H9 (cell line): ENCODE measurements at regions not wholly inside any gene's neighbourhood (a gene's known extent, or its start where the extent isn't known, plus 50 kb on each side); places are given as distances from the start of the nearest gene placed in this dataset.

Source experiments
- DNase-seq: peaks from one replicate; pipeline ENCODE4 v3.0.0-alpha.2; 2017
- H2AFZ ChIP-seq: one replicate; pipeline ENCODE4 v1.6.1; 2013; ENCODE audit warnings: mild to moderate bottlenecking, low read length, control low read depth, moderate library complexity
- H2AK5ac ChIP-seq: 2 replicates; pipeline ENCODE4 v1.6.1; 2013; ENCODE audit warnings: low read length, control low read depth, mixed read lengths; ENCODE audit not compliant: insufficient read length
- H2BK120ac ChIP-seq: one replicate; pipeline ENCODE4 v1.6.1; 2013; ENCODE audit warnings: low read depth, mild to moderate bottlenecking, low read length, control low read depth, inconsistent platforms; ENCODE audit not compliant: poor library complexity, severe bottlenecking
- H2BK12ac ChIP-seq: 2 replicates; pipeline ENCODE4 v1.6.1; 2013; ENCODE audit warnings: low read length, control low read depth, mixed read lengths, low read depth; ENCODE audit not compliant: insufficient read length
- H2BK15ac ChIP-seq: 2 replicates; pipeline ENCODE4 v1.6.1; 2013; ENCODE audit warnings: low read depth, low read length, control low read depth
- H2BK20ac ChIP-seq: one replicate; pipeline ENCODE4 v1.6.1; 2013; ENCODE audit warnings: low read depth, mild to moderate bottlenecking, low read length, control low read depth, inconsistent platforms; ENCODE audit not compliant: poor library complexity, severe bottlenecking
- H2BK5ac ChIP-seq: 2 replicates; pipeline ENCODE4 v1.6.1; 2013; ENCODE audit warnings: low read length, control low read depth, mixed read lengths; ENCODE audit not compliant: insufficient read length
- H3K14ac ChIP-seq: 2 replicates; pipeline ENCODE4 v1.6.1; 2013; ENCODE audit warnings: low read length, control low read depth; ENCODE audit not compliant: insufficient read depth
- H3K18ac ChIP-seq: 2 replicates; pipeline ENCODE4 v1.6.1; 2013; ENCODE audit warnings: low read depth, mild to moderate bottlenecking, mixed read lengths, low read length, control low read depth; ENCODE audit not compliant: insufficient read length
- H3K23ac ChIP-seq: 2 replicates; pipeline ENCODE4 v1.6.1; 2013; ENCODE audit warnings: low read length, control low read depth, mixed read lengths, low read depth; ENCODE audit not compliant: insufficient read length
- H3K23me2 ChIP-seq: 2 replicates; pipeline ENCODE4 v1.6.1; 2013; ENCODE audit warnings: low read depth, mild to moderate bottlenecking, mixed read lengths, low read length, control low read depth; ENCODE audit not compliant: insufficient read length, poor library complexity, severe bottlenecking
- H3K27ac ChIP-seq: 2 replicates; pipeline ENCODE4 v1.5.1; 2013; ENCODE audit warnings: low read length, control low read depth, mixed read lengths, low read depth; ENCODE audit not compliant: insufficient read length
- H3K27me3 ChIP-seq: 2 replicates; pipeline ENCODE4 v1.6.1; 2013; ENCODE audit warnings: low read length, control low read depth, inconsistent platforms; ENCODE audit not compliant: insufficient read depth
- H3K4ac ChIP-seq: 2 replicates; pipeline ENCODE4 v1.6.1; 2013; ENCODE audit warnings: low read depth, mild to moderate bottlenecking, control low read depth, inconsistent platforms, low read length, moderate library complexity
- H3K4me1 ChIP-seq: 2 replicates; pipeline ENCODE4 v1.6.1; 2013; ENCODE audit warnings: low read length, control low read depth, inconsistent platforms; ENCODE audit not compliant: insufficient read depth
- H3K4me2 ChIP-seq: 2 replicates; pipeline ENCODE4 v1.6.1; 2013; ENCODE audit warnings: low read length, control low read depth, mixed read lengths; ENCODE audit not compliant: insufficient read length, insufficient read depth
- H3K56ac ChIP-seq: 2 replicates; pipeline ENCODE4 v1.6.1; 2013; ENCODE audit warnings: low read depth, mild to moderate bottlenecking, mixed read lengths, low read length, control low read depth; ENCODE audit not compliant: insufficient read length
- H3K79me1 ChIP-seq: 2 replicates; pipeline ENCODE4 v1.6.1; 2013; ENCODE audit warnings: low read depth, mild to moderate bottlenecking, moderate library complexity, low read length, control low read depth, inconsistent platforms; ENCODE audit not compliant: insufficient read depth, poor library complexity, severe bottlenecking
- H3K79me2 ChIP-seq: 2 replicates; pipeline ENCODE4 v1.6.1; 2013; ENCODE audit warnings: low read length, control low read depth, inconsistent platforms; ENCODE audit not compliant: insufficient read depth
- H3K9ac ChIP-seq: 2 replicates; pipeline ENCODE4 v1.6.1; 2013; ENCODE audit warnings: low read length, control low read depth, mixed read lengths; ENCODE audit not compliant: insufficient read length; ENCODE audit errors: extremely low read depth
- H3K9me3 ChIP-seq: one replicate; pipeline ENCODE4 v1.6.1; 2013; ENCODE audit warnings: low read depth, low read length, inconsistent platforms; ENCODE audit not compliant: control insufficient read depth
- H3T11ph ChIP-seq: one replicate; pipeline ENCODE4 v1.6.1; 2013; ENCODE audit warnings: mild to moderate bottlenecking, low read length, control low read depth, inconsistent platforms
- H4K20me1 ChIP-seq: one replicate; pipeline ENCODE4 v1.6.1; 2013; ENCODE audit not compliant: control insufficient read depth, insufficient read length, insufficient read depth
- H4K5ac ChIP-seq: 2 replicates; pipeline ENCODE4 v1.6.1; 2013; ENCODE audit warnings: low read depth, mild to moderate bottlenecking, mixed read lengths, low read length, control low read depth; ENCODE audit not compliant: insufficient read length
- H4K8ac ChIP-seq: replicated peaks from 2 replicates; pipeline ENCODE4 v1.6.1; 2013; ENCODE audit warnings: low read length, control low read depth, mixed read lengths, low read depth; ENCODE audit not compliant: insufficient read length
- H4K91ac ChIP-seq: 2 replicates; pipeline ENCODE4 v1.6.1; 2013; ENCODE audit warnings: low read depth, mild to moderate bottlenecking, moderate library complexity, mixed read lengths, low read length, control low read depth; ENCODE audit not compliant: insufficient read length
- H3K27ac Mint-ChIP-seq, 3 experiments: 2 replicates in 2 of 3; 3 replicates in 1 of 3; pipeline ENCODE4 v1.8.0; 2020 to 2021; ENCODE audit warnings: mixed read lengths in 3 of 3, mild to moderate bottlenecking in 1 of 3, moderate library complexity in 1 of 3
- H3K27me3 Mint-ChIP-seq: 2 replicates; pipeline ENCODE4 v1.8.0; 2021; ENCODE audit warnings: low read depth, mild to moderate bottlenecking, moderate library complexity, mixed read lengths
- H3K36me3 Mint-ChIP-seq, 3 experiments: 2 replicates in 2 of 3; 3 replicates in 1 of 3; pipeline ENCODE4 v1.8.0; 2020 to 2021; ENCODE audit warnings: low read depth in 3 of 3, mixed read lengths in 3 of 3; ENCODE audit not compliant: insufficient read depth in 1 of 3
- H3K4me1 Mint-ChIP-seq, 2 experiments: 2 replicates each; pipeline ENCODE4 v1.8.0; 2020; ENCODE audit warnings: mixed read lengths in 2 of 2
- H3K4me3 Mint-ChIP-seq, 2 experiments: 2 replicates in 1 of 2; 3 replicates in 1 of 2; pipeline ENCODE4 v1.8.0; 2020 to 2021; ENCODE audit warnings: mild to moderate bottlenecking in 2 of 2, mixed read lengths in 2 of 2, moderate library complexity in 1 of 2
- H3K9me3 Mint-ChIP-seq, 2 experiments: 2 replicates in 1 of 2; 3 replicates in 1 of 2; pipeline ENCODE4 v1.8.0; 2020; ENCODE audit warnings: mild to moderate bottlenecking in 2 of 2, mixed read lengths in 2 of 2, moderate library complexity in 1 of 2
- CTCF ChIP-seq: fragments of 200-600 bp; sonication (generic); conservative IDR thresholded peaks from 3 replicates; pipeline ENCODE4 v1.8.0; 2021; ENCODE audit warnings: antibody characterized with exemption, mild to moderate bottlenecking
- WGBS: extraction: QIAGEN DNeasy Blood & Tissue Kit; methylation state at CpG from one replicate; pipeline ENCODE4 v1.1.7; 2013; ENCODE audit warnings: missing lambda C conversion rate, low lambda C conversion rate, mixed read lengths; ENCODE audit not compliant: insufficient read length; ENCODE audit errors: extremely low coverage; 5-methylcytosine and 5-hydroxymethylcytosine counted together

- no peak overlapping the region for H4K91ac ChIP-seq
- no peak overlapping the region for H2AFZ ChIP-seq
- no peaks in the 10 kb centered on the region for H3K27me3 Mint-ChIP-seq
- no peak overlapping the region for H3K23ac ChIP-seq
- no peak overlapping the region for H2BK20ac ChIP-seq
- no peaks in the 10 kb centered on the region for H3K9me3 ChIP-seq
- no peak overlapping the region for H3T11ph ChIP-seq
- no peak overlapping the region for H2AK5ac ChIP-seq
- H2BK120ac ChIP-seq: no peak overlapping the region
- H3K27me3 ChIP-seq: no peaks in the 10 kb centered on the region
- no peak overlapping the region for H3K4ac ChIP-seq
- no peak overlapping the region for H3K4me3 Mint-ChIP-seq
- H3K14ac ChIP-seq: no peak overlapping the region
- no peaks in the 10 kb centered on the region for H3K23me2 ChIP-seq
- no CpG with 5 or more reads among the region's 1 CpG for WGBS
- no peak overlapping the region for H4K5ac ChIP-seq
- peaks cover 4% of the 10 kb centered on the region; the same call in 1 of the 2 replicates for H3K4me1 ChIP-seq
- TF ChIP-seq CTCF: no peak
- H3K79me1 ChIP-seq: no peaks in the 10 kb centered on the region
- H3K36me3 Mint-ChIP-seq: peaks cover 0 to 9% (median 0%) of the 10 kb centered on the region in 3 experiments; a peak in 2 of 7 replicates
- H3K27ac Mint-ChIP-seq: no peak overlapping the region
- no peaks in the 10 kb centered on the region for H4K20me1 ChIP-seq
- no peak for DNase-seq
- no peak overlapping the region for H2BK15ac ChIP-seq
- H2BK5ac ChIP-seq: no peak overlapping the region
- H4K8ac ChIP-seq: no peak overlapping the region
- H3K18ac ChIP-seq: no peak overlapping the region
- no peak overlapping the region for H2BK12ac ChIP-seq
- no peak overlapping the region for H3K27ac ChIP-seq
- peaks cover 2 to 7% of the 10 kb centered on the region in 2 experiments; a peak in 3 of 5 replicates for H3K9me3 Mint-ChIP-seq
- H3K56ac ChIP-seq: no peak overlapping the region
- H3K4me2 ChIP-seq: no peak overlapping the region
- no peaks in the 10 kb centered on the region for H3K79me2 ChIP-seq
- no peak overlapping the region for H3K9ac ChIP-seq
- no peaks in the 10 kb centered on the region for H3K4me1 Mint-ChIP-seq
Measured at GRCh38 chr1:195894411-195894810, 713.8 kb downstream of the KCNT2 start.
